Upper lobe of left lung (tissue), 4 donors: ENCODE measurements at regions not wholly inside any gene's neighbourhood (a gene's known extent, or its start where the extent isn't known, plus 50 kb on each side); places are given as distances from the start of the nearest gene placed in this dataset.
A peak's percentile ranks its signal among the peaks of the same experiment; 100 is the strongest.

Experiments
- CTCF ChIP-seq, 6 experiments: fragments of 450-650 bp in 4 of 6; fragments of 200-600 bp in 2 of 6; sonication (generic) in 2 of 6; IDR thresholded peaks; one replicate each; pipeline ENCODE4 v1.5.1; 2016 to 2019; ENCODE audit warnings: antibody characterized with exemption in 6 of 6
- EP300 ChIP-seq, 4 donors: sonication (generic); formaldehyde crosslinking; IDR thresholded peaks; one replicate each; pipeline ENCODE4 v1.5.1; 2017; ENCODE audit warnings: antibody characterized with exemption in 4 of 4, control low read depth in 2 of 4
- POLR2A ChIP-seq, 4 donors: fragments of 450-650 bp; IDR thresholded peaks; one replicate each; pipeline ENCODE4 v1.5.1; 2016 to 2017; ENCODE audit warnings: antibody characterized with exemption in 4 of 4, mild to moderate bottlenecking in 2 of 4
- POLR2AphosphoS5 ChIP-seq, 2 donors: sonication (generic); formaldehyde crosslinking; IDR thresholded peaks; one replicate each; pipeline ENCODE4 v1.5.1; 2017; ENCODE audit warnings: antibody characterized with exemption in 2 of 2

GRCh38 chr4:38318737-38319455, 345.1 kb upstream of the KLF3 start:
- TF ChIP-seq CTCF (IDR thresholded peaks at IDR 0.05) = peak in 2 of 6 experiments; percentile 15 to 16
- TF ChIP-seq POLR2A (IDR thresholded peaks at IDR 0.05) = peak in 1 of 4 donors; percentile 62
- TF ChIP-seq EP300 (IDR thresholded peaks at IDR 0.05) = peak in 1 of 4 donors; percentile 6
- TF ChIP-seq POLR2AphosphoS5 (IDR thresholded peaks at IDR 0.05) = peak in 1 of 2 donors; percentile 67
